ENCODE measurements at regions not wholly inside any gene's neighbourhood (a gene's known extent, or its start where the extent isn't known, plus 50 kb on each side); places are given as distances from the start of the nearest gene placed in this dataset.
"Not testable (repeated sequence)": the region's sequence is repeated elsewhere in the genome, so short reads cannot be mapped to it uniquely, and the experiment has no call there.

- DNase-seq, result not testable (repeated sequence)
Measured at GRCh38 chr7:155397758-155398714, 59.9 kb upstream of the EN2 start.

- DNase-seq, result no peak
Measured at GRCh38 chr7:155398944-155399343, 59.0 kb upstream of the EN2 start.

DNA sequence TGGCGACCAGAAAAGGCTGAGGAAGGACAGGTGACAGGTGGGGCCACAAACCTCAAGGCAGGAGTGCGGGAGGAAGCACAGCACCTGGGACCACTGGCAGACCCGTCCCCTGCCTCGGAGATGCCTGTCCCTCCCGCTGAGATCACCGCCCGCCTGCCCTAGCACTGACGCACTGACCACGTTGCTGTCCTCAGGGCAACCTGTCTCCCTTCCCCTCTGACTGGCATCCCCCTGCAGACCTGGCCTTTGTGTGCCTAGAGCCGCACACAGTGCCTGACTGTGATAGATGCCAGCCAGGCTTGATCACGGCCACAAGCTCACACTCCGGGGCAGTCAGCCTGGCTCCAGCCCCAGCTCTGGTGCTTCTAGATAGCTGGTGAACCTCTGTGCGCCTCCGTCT is 58.4 kb upstream of the EN2 start:
- no peak for DNase-seq

DNA sequence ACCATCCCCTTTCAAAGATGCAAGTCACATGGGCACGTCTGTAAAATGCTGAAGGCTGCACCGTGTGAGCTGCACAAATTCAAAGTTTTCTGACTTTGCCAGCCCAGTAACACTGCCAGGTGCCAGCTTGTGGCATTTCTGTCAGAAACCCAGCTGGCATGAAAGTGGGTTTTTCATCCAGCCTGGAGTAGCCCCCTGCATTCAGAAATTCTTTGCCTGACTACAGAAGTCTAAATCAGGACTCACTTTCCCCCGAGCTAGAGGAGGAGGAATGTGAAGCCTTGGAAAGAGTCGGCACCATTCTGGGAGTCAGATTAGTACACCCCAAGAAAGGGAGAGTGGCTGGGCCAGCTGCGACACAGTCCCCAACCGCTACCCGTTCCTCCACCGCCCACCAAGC is 56.7 kb upstream of the EN2 start:
- no peak for DNase-seq

DNA sequence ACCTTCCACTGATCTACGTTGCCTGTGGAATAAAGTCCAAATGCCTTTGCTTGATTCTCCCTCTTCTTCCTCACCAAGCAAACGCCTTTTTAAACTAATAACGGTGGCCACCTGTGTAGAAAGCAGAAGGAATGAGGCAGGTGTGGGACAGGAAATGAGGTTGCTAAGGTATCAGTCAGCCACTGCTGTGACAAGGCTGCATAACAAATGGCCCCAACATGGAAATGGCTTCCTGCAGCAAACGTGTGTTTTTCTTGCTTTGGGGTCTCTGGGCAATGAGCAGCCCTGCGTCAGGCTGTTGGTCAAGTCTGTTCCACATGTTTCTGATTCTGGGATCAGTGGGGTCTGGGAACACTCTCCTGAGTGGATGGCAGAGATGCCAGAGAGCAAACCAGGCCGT is 56.0 kb upstream of the EN2 start:
- DNase-seq, result no peak

GRCh38 chr7:155402941-155403340 is 55.0 kb upstream of the EN2 start:
- no peak for DNase-seq

DNA sequence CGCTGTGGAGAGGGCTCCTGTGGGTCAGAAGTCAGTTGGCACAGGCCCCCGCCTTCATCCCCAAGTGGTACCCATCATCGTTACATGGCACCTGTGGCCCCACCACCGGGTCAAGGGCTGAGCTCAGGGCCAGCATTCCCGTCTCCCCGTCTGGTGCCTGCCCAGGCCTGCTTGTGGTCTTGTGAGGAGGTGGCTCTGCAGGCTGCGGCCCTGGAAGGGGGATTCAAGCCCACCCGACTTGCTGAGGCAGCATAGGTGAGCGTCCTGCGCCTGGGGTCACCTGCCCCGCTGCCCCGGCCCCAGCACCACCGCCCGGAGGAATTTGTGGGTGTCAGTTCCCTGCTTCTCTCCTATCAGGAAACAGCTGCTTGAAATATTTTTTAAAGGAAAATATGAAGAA is 53.0 kb upstream of the EN2 start:
- DNase-seq, result no peak

GRCh38 chr7:155405399-155406318 is 52.3 kb upstream of the EN2 start:
- no peak for DNase-seq

DNA sequence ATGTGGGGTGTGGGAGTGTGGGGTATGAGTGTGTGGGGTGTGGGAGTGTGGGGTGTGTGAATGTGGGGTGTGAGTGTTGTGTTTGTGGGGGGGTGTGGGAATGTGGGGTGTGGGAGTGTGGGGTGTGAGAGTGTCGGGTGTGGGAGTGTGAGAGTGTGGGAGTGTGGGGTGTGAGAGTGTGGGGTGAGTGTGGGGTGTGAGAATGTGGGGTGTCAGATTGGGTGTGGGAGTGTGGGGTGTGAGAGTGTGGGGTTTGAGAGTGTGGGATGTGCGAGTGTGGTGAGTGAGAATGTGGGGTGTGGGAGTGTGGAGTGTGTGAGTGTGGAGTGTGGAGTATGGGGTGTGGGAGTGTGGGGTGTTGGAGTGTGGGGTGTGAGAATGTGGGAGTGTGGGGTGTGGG is 50.1 kb upstream of the EN2 start:
- DNase-seq, result no peak

Measured in CD4-positive, alpha-beta T cell treated with Interleukin-4 for 4 hours (primary cell).